ENCODE measurements at regions not wholly inside any gene's neighbourhood (a gene's known extent, or its start where the extent isn't known, plus 50 kb on each side); places are given as distances from the start of the nearest gene placed in this dataset.

GRCh38 chr6:167512696-167513375, 187.9 kb downstream of the TTLL2 start:
- Mint-ChIP-seq H3K27me3 (ENCODE audit: low read depth) (peaks cover 17% of the 10 kb centered on the region), H3K4me3 (ENCODE audit: unreplicated experiment) (no peak overlapping the region), H3K27ac (ENCODE audit: unreplicated experiment) (no peak overlapping the region), H3K36me3 (ENCODE audit: low read depth) (no peaks in the 10 kb centered on the region), H3K4me1 (ENCODE audit: low read depth) (no peaks in the 10 kb centered on the region), H3K9me3 (ENCODE audit: low read depth) (no peaks in the 10 kb centered on the region)
- no peak for DNase-seq (ENCODE audit: low spot score)
- TF ChIP-seq CTCF (IDR thresholded peaks at IDR 0.05): no peak

- TF ChIP-seq CTCF (IDR thresholded peaks at IDR 0.05): no peak
- Mint-ChIP-seq H3K9me3 (ENCODE audit: low read depth) (no peaks in the 10 kb centered on the region), H3K4me3 (ENCODE audit: unreplicated experiment) (no peak overlapping the region), H3K36me3 (ENCODE audit: low read depth) (no peaks in the 10 kb centered on the region), H3K27ac (ENCODE audit: unreplicated experiment) (no peak overlapping the region), H3K27me3 (ENCODE audit: low read depth) (peaks cover 20% of the 10 kb centered on the region), H3K4me1 (ENCODE audit: low read depth) (no peaks in the 10 kb centered on the region)
- no peak for DNase-seq (ENCODE audit: low spot score)
These were observed 188.9 kb downstream of the TTLL2 start for GRCh38 chr6:167513778-167514177.

GRCh38 chr6:167514524-167514923, 189.6 kb downstream of the TTLL2 start:
- no peak overlapping the region for H3K27ac Mint-ChIP-seq (ENCODE audit: unreplicated experiment)
- TF ChIP-seq CTCF (IDR thresholded peaks at IDR 0.05): no peak
- no peaks in the 10 kb centered on the region for H3K36me3 Mint-ChIP-seq (ENCODE audit: low read depth)
- no peak overlapping the region for H3K4me3 Mint-ChIP-seq (ENCODE audit: unreplicated experiment)
- DNase-seq (ENCODE audit: low spot score): no peak
- peaks cover 13% of the 10 kb centered on the region for H3K27me3 Mint-ChIP-seq (ENCODE audit: low read depth)
- H3K9me3 Mint-ChIP-seq (ENCODE audit: low read depth): no peaks in the 10 kb centered on the region
- H3K4me1 Mint-ChIP-seq (ENCODE audit: low read depth): no peaks in the 10 kb centered on the region

- TF ChIP-seq CTCF (IDR thresholded peaks at IDR 0.05): no peak
- Mint-ChIP-seq H3K9me3 (ENCODE audit: low read depth) (no peaks in the 10 kb centered on the region), H3K4me1 (ENCODE audit: low read depth) (no peaks in the 10 kb centered on the region), H3K4me3 (ENCODE audit: unreplicated experiment) (no peak overlapping the region), H3K27me3 (ENCODE audit: low read depth) (peaks cover 9% of the 10 kb centered on the region), H3K27ac (ENCODE audit: unreplicated experiment) (no peak overlapping the region), H3K36me3 (ENCODE audit: low read depth) (no peaks in the 10 kb centered on the region)
- DNase-seq (ENCODE audit: low spot score): no peak
These were observed 191.1 kb downstream of the TTLL2 start for GRCh38 chr6:167515873-167516507.

GRCh38 chr6:167517254-167517916, 192.5 kb downstream of the TTLL2 start:
- H3K27ac Mint-ChIP-seq (ENCODE audit: unreplicated experiment): no peak overlapping the region

More at GRCh38 chr6:167517254-167517916, 192.5 kb downstream of the TTLL2 start:
- no peak for TF ChIP-seq CTCF (IDR thresholded peaks at IDR 0.05)
- DNase-seq (ENCODE audit: low spot score): no peak
- H3K4me3 Mint-ChIP-seq (ENCODE audit: unreplicated experiment): no peak overlapping the region
- H3K4me1 Mint-ChIP-seq (ENCODE audit: low read depth): no peaks in the 10 kb centered on the region
- no peaks in the 10 kb centered on the region for H3K9me3 Mint-ChIP-seq (ENCODE audit: low read depth)
- no peaks in the 10 kb centered on the region for H3K36me3 Mint-ChIP-seq (ENCODE audit: low read depth)
- peaks cover 18% of the 10 kb centered on the region for H3K27me3 Mint-ChIP-seq (ENCODE audit: low read depth)

Measured in chondrocyte (in vitro differentiated cells).